Keratinocyte (primary cell): ENCODE measurements at regions not wholly inside any gene's neighbourhood (a gene's known extent, or its start where the extent isn't known, plus 50 kb on each side); places are given as distances from the start of the nearest gene placed in this dataset.

Experiments used
- DNase-seq: peaks from one replicate; pipeline ENCODE4 v3.0.0-alpha.2; 2011; ENCODE audit warnings: low read depth, missing footprints, low spot score
- FAIRE-seq: peaks from 2 replicates; lab custom pipeline; 2011; peaks lifted over from hg19 to GRCh38; lab: Jason Lieb, UNC
- H2AFZ ChIP-seq: 2 replicates; pipeline ENCODE4 v1.6.0; 2012; ENCODE audit warnings: low read length, control low read depth, inconsistent platforms; ENCODE audit not compliant: control insufficient read depth
- H3K27ac ChIP-seq: 2 replicates; pipeline ENCODE4 v1.5.1; 2011; ENCODE audit warnings: low read length; ENCODE audit not compliant: control insufficient read depth, insufficient read depth
- H3K27me3 ChIP-seq: 3 replicates; pipeline ENCODE4 v1.6.0; 2011; ENCODE audit warnings: low read length; ENCODE audit not compliant: control insufficient read depth, insufficient read depth; ENCODE audit errors: extremely low read depth
- H3K36me3 ChIP-seq, 2 experiments: 2 replicates in 1 of 2; 3 replicates in 1 of 2; pipeline ENCODE4 v1.5.1; 2011; ENCODE audit warnings: low read length in 2 of 2, mild to moderate bottlenecking in 1 of 2; ENCODE audit not compliant: control insufficient read depth in 2 of 2, insufficient read depth in 2 of 2; ENCODE audit errors: extremely low read depth in 1 of 2
- H3K4me1 ChIP-seq: 3 replicates; pipeline ENCODE4 v1.5.1; 2011; ENCODE audit warnings: low read length; ENCODE audit not compliant: control insufficient read depth, insufficient read depth; ENCODE audit errors: extremely low read depth
- H3K4me2 ChIP-seq: 3 replicates; pipeline ENCODE4 v1.6.0; 2011; ENCODE audit warnings: low read depth, low read length; ENCODE audit not compliant: control insufficient read depth, insufficient read depth; ENCODE audit errors: extremely low read depth
- H3K4me3 ChIP-seq, 3 experiments: fragments of 200-600 bp in 1 of 3; sonication (generic) in 1 of 3; 2 replicates in 2 of 3; 3 replicates in 1 of 3; pipeline ENCODE4 v1.5.1; 2011 to 2016; ENCODE audit warnings: low read length in 3 of 3, mild to moderate bottlenecking in 3 of 3, control low read depth in 2 of 3, inconsistent platforms in 1 of 3, low read depth in 1 of 3, mixed read lengths in 1 of 3, mixed run types in 1 of 3, moderate library complexity in 1 of 3; ENCODE audit not compliant: control insufficient read depth in 2 of 3, insufficient read depth in 2 of 3; ENCODE audit errors: extremely low read depth in 1 of 3
- H3K79me2 ChIP-seq: 2 replicates; pipeline ENCODE4 v1.6.0; 2012; ENCODE audit warnings: low read length; ENCODE audit not compliant: control insufficient read depth, insufficient read depth
- H3K9ac ChIP-seq: 3 replicates; pipeline ENCODE4 v1.6.0; 2011; ENCODE audit warnings: low read length; ENCODE audit not compliant: control insufficient read depth, insufficient read depth; ENCODE audit errors: extremely low read depth
- H3K9me1 ChIP-seq: 3 replicates; pipeline ENCODE4 v1.6.0; 2011; ENCODE audit warnings: low read length; ENCODE audit not compliant: control insufficient read depth, insufficient read depth; ENCODE audit errors: extremely low read depth
- H3K9me3 ChIP-seq: 2 replicates; pipeline ENCODE4 v1.5.1; 2012; ENCODE audit warnings: low read depth, low read length; ENCODE audit not compliant: control insufficient read depth
- H4K20me1 ChIP-seq: 3 replicates; pipeline ENCODE4 v1.6.0; 2011; ENCODE audit warnings: low read length; ENCODE audit not compliant: control insufficient read depth, insufficient read depth; ENCODE audit errors: extremely low read depth
- CTCF ChIP-seq, 3 experiments: IDR thresholded peaks in 1 of 3; conservative IDR thresholded peaks in 1 of 3; optimal IDR thresholded peaks in 1 of 3; 2 replicates in 2 of 3; 3 replicates in 1 of 3; pipeline versions ENCODE3 to v1.5.1; 2011; ENCODE audit warnings: low read length in 3 of 3, mild to moderate bottlenecking in 3 of 3, moderate library complexity in 2 of 3, control low read depth in 1 of 3, inconsistent platforms in 1 of 3; ENCODE audit not compliant: insufficient read depth in 2 of 3; ENCODE audit errors: extremely low read depth in 1 of 3
- EZH2 ChIP-seq: IDR thresholded peaks from one replicate; pipeline ENCODE4 v1.6.1; 2012; ENCODE audit warnings: inconsistent platforms, mild to moderate bottlenecking, low read length, moderate library complexity
- dilution Hi-C: fragments of 300-500 bp; cut with MboI; formaldehyde crosslinking; loops from one replicate; pipeline ENCODE4 v1.7.0; 2020; ENCODE audit warnings: low sequenced_read_pairs; ENCODE audit not compliant: extremely low pct_ligation_motif_present

GRCh38 chr14:97274626-97275025 lies 477.4 kb downstream of the VRK1 start:
- no peaks in the 10 kb centered on the region for H3K27me3 ChIP-seq
- dilution Hi-C loops = no loop called here
- no peak overlapping the region for H2AFZ ChIP-seq
- no peak overlapping the region for H3K9ac ChIP-seq
- H3K9me1 ChIP-seq = no peaks in the 10 kb centered on the region
- DNase-seq (no peak), FAIRE-seq (no peak)
- H3K9me3 ChIP-seq = no peaks in the 10 kb centered on the region
- H3K4me1 ChIP-seq = no peaks in the 10 kb centered on the region
- H3K4me3 ChIP-seq = no peak overlapping the region
- TF ChIP-seq EZH2 = no peak
- no peak for TF ChIP-seq CTCF (optimal IDR thresholded peaks at IDR 0.05 in 1 of 3, IDR thresholded peaks at IDR 0.05 in 1 of 3, conservative IDR thresholded peaks at IDR 0.05 in 1 of 3; ENCODE audit: extremely low read depth in 1 of 3, insufficient read depth in 2 of 3, low read length in 3 of 3)
- no peak overlapping the region for H3K4me2 ChIP-seq
- no peak overlapping the region for H3K27ac ChIP-seq
- H3K79me2 ChIP-seq = no peaks in the 10 kb centered on the region
- H4K20me1 ChIP-seq = no peaks in the 10 kb centered on the region
- H3K36me3 ChIP-seq = no peaks in the 10 kb centered on the region

- no peaks in the 10 kb centered on the region for H3K27me3 ChIP-seq
- no peaks in the 10 kb centered on the region for H3K79me2 ChIP-seq
- H3K36me3 ChIP-seq = no peaks in the 10 kb centered on the region
- no peaks in the 10 kb centered on the region for H3K4me1 ChIP-seq
- no peak overlapping the region for H2AFZ ChIP-seq
- FAIRE-seq (no peak), DNase-seq (no peak)
- H3K9ac ChIP-seq = no peak overlapping the region
- no peaks in the 10 kb centered on the region for H3K9me1 ChIP-seq
- no peak overlapping the region for H3K4me2 ChIP-seq
- H3K9me3 ChIP-seq = no peaks in the 10 kb centered on the region
- no peak overlapping the region for H3K27ac ChIP-seq
- no peak overlapping the region for H3K4me3 ChIP-seq
- H4K20me1 ChIP-seq = no peaks in the 10 kb centered on the region
- dilution Hi-C loops = no loop called here
- TF ChIP-seq EZH2 (no peak), CTCF (optimal IDR thresholded peaks at IDR 0.05 in 1 of 3, IDR thresholded peaks at IDR 0.05 in 1 of 3, conservative IDR thresholded peaks at IDR 0.05 in 1 of 3; ENCODE audit: extremely low read depth in 1 of 3, insufficient read depth in 2 of 3, low read length in 3 of 3) (no peak)
Observed at GRCh38 chr14:97275276-97275675, 478.1 kb downstream of the VRK1 start.
